ENCODE measurements at regions not wholly inside any gene's neighbourhood (a gene's known extent, or its start where the extent isn't known, plus 50 kb on each side); places are given as distances from the start of the nearest gene placed in this dataset.

- Histone ChIP-seq H3K27me3 (ENCODE audit: control insufficient read depth in 2 of 2, insufficient read depth in 2 of 2, low read length in 2 of 2) (no peaks in the 10 kb centered on the region), H3K9me3 (replicated peaks; ENCODE audit: control insufficient read depth, insufficient read depth, low read depth, low read length) (no peaks in the 10 kb centered on the region), H3K27ac (ENCODE audit: extremely low read depth, low read depth, low read length) (no peak overlapping the region; the same call in 2 of the 3 replicates), H3K4me2 (ENCODE audit: insufficient read depth, low read length) (peak overlapping the region; percentile 52), H4K20me1 (replicated peaks; ENCODE audit: control insufficient read depth, insufficient read depth, low read length) (no peaks in the 10 kb centered on the region), H3K36me3 (ENCODE audit: control insufficient read depth, insufficient read depth, low read length) (peaks cover 38% of the 10 kb centered on the region), H3K9ac (ENCODE audit: insufficient read depth in 1 of 2, low read depth in 2 of 2, low read length in 2 of 2) (0 out of 4 replicates have a peak overlapping the region, but pooled peaks of 1 of the 2 experiments have one; percentile 59), H3K9me1 (ENCODE audit: control insufficient read depth, insufficient read depth, low read length) (no peaks in the 10 kb centered on the region), H3K79me2 (ENCODE audit: control insufficient read depth, insufficient read depth, low read length) (peaks cover 99% of the 10 kb centered on the region), H3K4me3 (peak overlapping the region; percentile 22), H2AFZ (ENCODE audit: low read depth, low read length) (no peak overlapping the region), H3K4me1 (replicated peaks in 1 of 2; ENCODE audit: control insufficient read depth in 2 of 2, insufficient read depth in 2 of 2, low read length in 2 of 2) (peaks cover 4 to 32% of the 10 kb centered on the region in 2 experiments)
- in situ Hi-C loops (cut with MboI) (no loop called here), intact Hi-C loops (cut with micrococcal nuclease) (no loop called here)
- ATAC-seq, result peak; percentile 65
- peak in 1 of 4 experiments; percentile 42 for DNase-seq (ENCODE audit: extremely low read depth in 1 of 4, low spot score in 3 of 4)
- TF ChIP-seq TOE1 (IDR thresholded peaks at IDR 0.05; ENCODE audit: borderline replicate concordance), result peak; percentile 30; the same call in 1 of the 2 replicates
- TF ChIP-seq TOE1 (CRISPR knock-in tag; IDR thresholded peaks at IDR 0.05; ENCODE audit: borderline replicate concordance, low read depth), result no peak
- no peak for TF ChIP-seq CHCHD3 (CRISPR knock-in tag; IDR thresholded peaks at IDR 0.05)
- 0 out of 2 replicates have a peak, but pooled peaks have one; percentile 47 for TF ChIP-seq SPI1 (IDR thresholded peaks at IDR 0.05; ENCODE audit: borderline replicate concordance, low read depth, low read length)
- TF ChIP-seq ZFP91 (CRISPR knock-in tag; IDR thresholded peaks at IDR 0.05), result peak; percentile 79; the same call in 1 of the 2 replicates
- TF ChIP-seq CTCF (IDR thresholded peaks at IDR 0.05 in 2 of 3, conservative IDR thresholded peaks at IDR 0.05 in 1 of 3; ENCODE audit: insufficient read depth in 2 of 3, low read depth in 1 of 3, low read length in 3 of 3), result peak in 1 of 3 experiments; percentile 9; a peak in 1 of 6 replicates
- 0 out of 4 replicates have a peak, but pooled peaks of 1 of the 2 experiments have one; percentile 26 for TF ChIP-seq RCOR1 (IDR thresholded peaks at IDR 0.05; ENCODE audit: borderline replicate concordance in 1 of 2, low read depth in 2 of 2, low read length in 2 of 2)
- 0 out of 4 replicates have a peak, but pooled peaks of 1 of the 2 experiments have one; percentile 16 for TF ChIP-seq SIN3A (IDR thresholded peaks at IDR 0.05; ENCODE audit: borderline replicate concordance in 2 of 2, control insufficient read depth in 1 of 2, low read depth in 2 of 2, low read length in 2 of 2)
- no peak for TF ChIP-seq ZBTB8A (IDR thresholded peaks at IDR 0.05; ENCODE audit: partially characterized antibody)
- 0 out of 2 replicates have a peak, but pooled peaks have one; percentile 17 for TF ChIP-seq RBFOX2 (IDR thresholded peaks at IDR 0.05; ENCODE audit: low read depth, low read length)
- no peak for TF ChIP-seq POU5F1 (IDR thresholded peaks at IDR 0.05; ENCODE audit: borderline replicate concordance, low read depth, low read length, partially characterized antibody)
- 0 out of 4 replicates have a peak, but pooled peaks of 1 of the 2 experiments have one; percentile 22 for TF ChIP-seq MAZ (CRISPR knock-in tag; conservative IDR thresholded peaks at IDR 0.05 in 1 of 2, IDR thresholded peaks at IDR 0.05 in 1 of 2)
- peak; percentile 45; the same call in 1 of the 2 replicates for TF ChIP-seq MYBL2 (IDR thresholded peaks at IDR 0.05; ENCODE audit: low read depth)
- no peak for TF ChIP-seq MYBL2 (CRISPR knock-in tag; IDR thresholded peaks at IDR 0.05; ENCODE audit: borderline replicate concordance)
- TF ChIP-seq KLF1 (tag; IDR thresholded peaks at IDR 0.05), result no peak
- ChIA-PET CTCF (ENCODE audit: low intra/inter-chr PET ratio) (no interaction called here), POLR2A (interaction anchor here (1.2 to 1.3 kb wide), 2 partner anchors 8 to 11 kb away, joined by 4 read pairs; no protein-coding TSS in a partner anchor)
- BruUV-seq (replicated peaks), result no TSS peak
- FAIRE-seq, result no peak
Measured at GRCh38 chr15:34663101-34663500, 79.7 kb upstream of the GOLGA8B start.
